Ovary (tissue), 3 donors: ENCODE measurements at regions not wholly inside any gene's neighbourhood (a gene's known extent, or its start where the extent isn't known, plus 50 kb on each side); places are given as distances from the start of the nearest gene placed in this dataset.

Experiments
- POLR2A ChIP-seq: fragments of 450-650 bp; IDR thresholded peaks from one replicate; pipeline ENCODE4 v1.6.1; 2017; ENCODE audit warnings: antibody characterized with exemption, mild to moderate bottlenecking, moderate library complexity
- TF ChIP-seq, protein P1 (sequence below), 3 donors: fragments of 450-650 bp in 2 of 3; fragments of 200-600 bp in 1 of 3; IDR thresholded peaks; one replicate each; pipeline versions ENCODE4 v1.5.1 to v1.8.0; 2016 to 2022; ENCODE audit warnings: antibody characterized with exemption in 3 of 3, mild to moderate bottlenecking in 1 of 3
- donor health status: DM: no; HTN: no; CAD: no.

DNA sequence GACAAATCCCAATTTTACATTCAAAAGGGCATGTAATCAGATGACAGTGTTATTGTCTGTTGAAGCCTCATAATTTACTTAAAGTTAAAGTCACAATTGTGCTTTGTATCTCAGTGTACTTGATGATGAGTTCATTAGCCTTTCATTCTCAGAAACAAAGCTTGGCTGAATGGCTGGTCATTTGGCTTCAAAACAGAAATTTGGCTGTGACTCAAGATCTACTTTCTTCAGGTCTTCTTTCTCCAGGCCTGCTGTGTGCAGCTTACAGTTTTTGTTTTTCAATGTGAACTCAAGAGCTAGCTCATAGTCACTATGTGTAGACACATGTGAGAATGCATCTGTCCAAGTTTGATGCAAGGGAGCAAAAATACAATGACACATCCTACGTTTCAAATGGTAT lies 2003.6 kb upstream of the WWC1 start:
- TF ChIP-seq, protein P1, sequence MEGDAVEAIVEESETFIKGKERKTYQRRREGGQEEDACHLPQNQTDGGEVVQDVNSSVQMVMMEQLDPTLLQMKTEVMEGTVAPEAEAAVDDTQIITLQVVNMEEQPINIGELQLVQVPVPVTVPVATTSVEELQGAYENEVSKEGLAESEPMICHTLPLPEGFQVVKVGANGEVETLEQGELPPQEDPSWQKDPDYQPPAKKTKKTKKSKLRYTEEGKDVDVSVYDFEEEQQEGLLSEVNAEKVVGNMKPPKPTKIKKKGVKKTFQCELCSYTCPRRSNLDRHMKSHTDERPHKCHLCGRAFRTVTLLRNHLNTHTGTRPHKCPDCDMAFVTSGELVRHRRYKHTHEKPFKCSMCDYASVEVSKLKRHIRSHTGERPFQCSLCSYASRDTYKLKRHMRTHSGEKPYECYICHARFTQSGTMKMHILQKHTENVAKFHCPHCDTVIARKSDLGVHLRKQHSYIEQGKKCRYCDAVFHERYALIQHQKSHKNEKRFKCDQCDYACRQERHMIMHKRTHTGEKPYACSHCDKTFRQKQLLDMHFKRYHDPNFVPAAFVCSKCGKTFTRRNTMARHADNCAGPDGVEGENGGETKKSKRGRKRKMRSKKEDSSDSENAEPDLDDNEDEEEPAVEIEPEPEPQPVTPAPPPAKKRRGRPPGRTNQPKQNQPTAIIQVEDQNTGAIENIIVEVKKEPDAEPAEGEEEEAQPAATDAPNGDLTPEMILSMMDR (IDR thresholded peaks at IDR 0.05), result no peak
- no peak for TF ChIP-seq POLR2A
